Thyroid gland (tissue), 4 donors: ENCODE measurements at regions not wholly inside any gene's neighbourhood (a gene's known extent, or its start where the extent isn't known, plus 50 kb on each side); places are given as distances from the start of the nearest gene placed in this dataset.

Source experiments
- POLR2A ChIP-seq, 2 donors: fragments of 450-650 bp; IDR thresholded peaks; one replicate each; pipeline ENCODE4 v1.6.1; 2017; ENCODE audit warnings: antibody characterized with exemption in 2 of 2, mild to moderate bottlenecking in 2 of 2, moderate library complexity in 1 of 2
- TF ChIP-seq, protein P1 (sequence below), 6 experiments: fragments of 200-600 bp in 3 of 6; fragments of 450-650 bp in 3 of 6; sonication (generic) in 3 of 6; IDR thresholded peaks; one replicate each; pipeline ENCODE4 v1.5.1; 2016 to 2019; ENCODE audit warnings: antibody characterized with exemption in 6 of 6, mild to moderate bottlenecking in 2 of 6, inconsistent platforms in 1 of 6, moderate library complexity in 1 of 6

DNA sequence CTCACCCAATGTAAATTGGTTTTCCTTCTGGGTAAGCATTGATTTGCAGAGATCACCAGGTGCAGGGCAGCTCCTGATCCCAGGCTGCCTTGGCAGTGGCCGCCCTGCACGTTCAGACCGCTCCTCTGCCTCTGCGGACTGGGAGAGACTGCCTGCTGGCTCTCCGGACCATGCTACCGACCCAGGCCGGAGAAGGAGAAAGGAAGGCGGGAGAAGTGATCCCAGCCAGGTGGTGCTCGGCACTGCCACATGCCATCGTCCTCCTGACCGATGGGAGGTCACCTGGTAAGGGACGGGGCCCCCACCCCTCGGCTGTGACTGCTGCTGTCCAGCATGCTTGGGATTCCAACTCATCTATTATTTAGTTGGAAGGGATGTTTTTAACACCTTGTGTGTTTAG, 108.1 kb upstream of the POU3F3 start:
- TF ChIP-seq, protein P1, sequence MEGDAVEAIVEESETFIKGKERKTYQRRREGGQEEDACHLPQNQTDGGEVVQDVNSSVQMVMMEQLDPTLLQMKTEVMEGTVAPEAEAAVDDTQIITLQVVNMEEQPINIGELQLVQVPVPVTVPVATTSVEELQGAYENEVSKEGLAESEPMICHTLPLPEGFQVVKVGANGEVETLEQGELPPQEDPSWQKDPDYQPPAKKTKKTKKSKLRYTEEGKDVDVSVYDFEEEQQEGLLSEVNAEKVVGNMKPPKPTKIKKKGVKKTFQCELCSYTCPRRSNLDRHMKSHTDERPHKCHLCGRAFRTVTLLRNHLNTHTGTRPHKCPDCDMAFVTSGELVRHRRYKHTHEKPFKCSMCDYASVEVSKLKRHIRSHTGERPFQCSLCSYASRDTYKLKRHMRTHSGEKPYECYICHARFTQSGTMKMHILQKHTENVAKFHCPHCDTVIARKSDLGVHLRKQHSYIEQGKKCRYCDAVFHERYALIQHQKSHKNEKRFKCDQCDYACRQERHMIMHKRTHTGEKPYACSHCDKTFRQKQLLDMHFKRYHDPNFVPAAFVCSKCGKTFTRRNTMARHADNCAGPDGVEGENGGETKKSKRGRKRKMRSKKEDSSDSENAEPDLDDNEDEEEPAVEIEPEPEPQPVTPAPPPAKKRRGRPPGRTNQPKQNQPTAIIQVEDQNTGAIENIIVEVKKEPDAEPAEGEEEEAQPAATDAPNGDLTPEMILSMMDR (IDR thresholded peaks at IDR 0.05), result no peak
- no peak for TF ChIP-seq POLR2A (IDR thresholded peaks at IDR 0.05)
